Spleen (tissue), 7 donors: ENCODE measurements at regions not wholly inside any gene's neighbourhood (a gene's known extent, or its start where the extent isn't known, plus 50 kb on each side); places are given as distances from the start of the nearest gene placed in this dataset.

Experiments
- POLR2A ChIP-seq, 3 donors: fragments of 450-650 bp; IDR thresholded peaks; one replicate each; pipeline ENCODE4 v1.5.1; 2017; ENCODE audit warnings: antibody characterized with exemption in 3 of 3, mild to moderate bottlenecking in 1 of 3
- TF ChIP-seq, protein P1 (sequence below), 11 experiments: fragments of 200-600 bp in 7 of 11; fragments of 450-650 bp in 4 of 11; sonication (generic) in 4 of 11; IDR thresholded peaks in 8 of 11; conservative IDR thresholded peaks in 3 of 11; 1 replicate in 7 of 11; 2 replicates in 4 of 11; pipeline versions ENCODE4 v1.4.0 to v1.8.0; 2016 to 2021; ENCODE audit warnings: antibody characterized with exemption in 11 of 11, inconsistent platforms in 4 of 11, mild to moderate bottlenecking in 1 of 11
- donor health status: DM: no; HTN: no; CAD: no; lungs with moderate emphysema.
- donor health status: DM: no; HTN: no; CAD: no.
- donor health status: DM: no; HTN: no; CAD: no.

DNA sequence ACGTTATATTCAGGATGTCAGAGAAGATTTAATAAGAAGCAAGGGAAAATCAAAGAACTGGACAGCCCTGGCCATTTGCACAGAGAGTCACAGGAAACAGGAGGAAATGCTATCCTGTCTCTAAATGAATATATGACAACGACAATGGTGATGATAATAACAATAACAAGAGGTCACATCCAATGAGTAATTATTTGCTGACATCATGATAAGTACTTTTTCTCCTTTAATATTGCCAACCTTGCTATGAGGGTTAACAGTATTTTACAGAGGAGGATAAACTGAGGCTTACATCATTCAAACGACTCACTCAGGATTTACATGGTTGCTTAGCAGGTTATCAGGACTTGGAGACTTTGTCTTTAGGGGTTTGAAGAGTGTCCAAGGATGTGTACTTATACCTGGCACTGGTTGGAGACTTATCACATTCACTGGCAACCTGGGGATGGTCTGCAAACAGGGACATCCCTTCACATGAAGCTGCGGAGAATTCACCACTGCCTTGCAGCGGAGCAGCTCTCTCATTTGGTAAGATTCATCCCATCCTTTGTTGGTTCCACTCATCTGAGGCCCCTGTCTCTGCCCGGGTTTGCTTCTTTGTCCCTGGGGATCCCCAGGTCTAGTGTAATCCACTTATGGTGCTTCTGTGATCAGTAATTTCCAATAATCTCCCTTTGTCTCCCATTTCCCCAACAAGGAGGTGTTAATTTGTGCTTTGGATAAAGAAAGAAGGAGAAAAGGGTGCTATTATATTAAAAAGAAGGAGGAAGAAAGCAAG, 637.8 kb downstream of the BCL11B start:
- no peak for TF ChIP-seq POLR2A (IDR thresholded peaks at IDR 0.05)
- TF ChIP-seq, protein P1, sequence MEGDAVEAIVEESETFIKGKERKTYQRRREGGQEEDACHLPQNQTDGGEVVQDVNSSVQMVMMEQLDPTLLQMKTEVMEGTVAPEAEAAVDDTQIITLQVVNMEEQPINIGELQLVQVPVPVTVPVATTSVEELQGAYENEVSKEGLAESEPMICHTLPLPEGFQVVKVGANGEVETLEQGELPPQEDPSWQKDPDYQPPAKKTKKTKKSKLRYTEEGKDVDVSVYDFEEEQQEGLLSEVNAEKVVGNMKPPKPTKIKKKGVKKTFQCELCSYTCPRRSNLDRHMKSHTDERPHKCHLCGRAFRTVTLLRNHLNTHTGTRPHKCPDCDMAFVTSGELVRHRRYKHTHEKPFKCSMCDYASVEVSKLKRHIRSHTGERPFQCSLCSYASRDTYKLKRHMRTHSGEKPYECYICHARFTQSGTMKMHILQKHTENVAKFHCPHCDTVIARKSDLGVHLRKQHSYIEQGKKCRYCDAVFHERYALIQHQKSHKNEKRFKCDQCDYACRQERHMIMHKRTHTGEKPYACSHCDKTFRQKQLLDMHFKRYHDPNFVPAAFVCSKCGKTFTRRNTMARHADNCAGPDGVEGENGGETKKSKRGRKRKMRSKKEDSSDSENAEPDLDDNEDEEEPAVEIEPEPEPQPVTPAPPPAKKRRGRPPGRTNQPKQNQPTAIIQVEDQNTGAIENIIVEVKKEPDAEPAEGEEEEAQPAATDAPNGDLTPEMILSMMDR (IDR thresholded peaks at IDR 0.05 in 8 of 11, conservative IDR thresholded peaks at IDR 0.05 in 3 of 11), result no peak
